HK-2 (cell line): ENCODE measurements at regions not wholly inside any gene's neighbourhood (a gene's known extent, or its start where the extent isn't known, plus 50 kb on each side); places are given as distances from the start of the nearest gene placed in this dataset.
"Not testable (repeated sequence)": the region's sequence is repeated elsewhere in the genome, so short reads cannot be mapped to it uniquely, and the experiment has no call there.

ENCODE experiments used
- DNase-seq: peaks from one replicate; pipeline ENCODE4 v3.0.0-alpha.2; 2018; ENCODE audit not compliant: unreplicated experiment

DNA sequence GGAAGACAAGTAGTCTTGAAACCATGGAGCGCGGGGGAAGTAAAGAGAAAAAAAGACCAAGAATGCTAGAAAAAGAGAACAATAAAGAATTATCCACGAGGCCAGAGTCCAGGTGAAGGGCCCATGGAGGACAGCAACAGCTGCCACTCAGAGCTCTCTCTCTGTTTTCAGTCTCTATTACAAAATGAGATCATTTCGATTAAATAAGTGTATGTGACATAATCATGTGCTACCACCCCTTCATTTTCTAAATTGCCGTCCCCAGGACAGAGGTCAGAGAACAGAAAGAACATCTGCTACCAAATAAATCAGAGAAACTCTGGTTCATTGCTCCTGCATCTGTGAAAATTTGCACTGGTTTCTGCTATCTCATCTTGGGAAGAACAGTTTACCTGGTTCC, 838.7 kb downstream of the RNF144A start:
- no peak for DNase-seq

DNA sequence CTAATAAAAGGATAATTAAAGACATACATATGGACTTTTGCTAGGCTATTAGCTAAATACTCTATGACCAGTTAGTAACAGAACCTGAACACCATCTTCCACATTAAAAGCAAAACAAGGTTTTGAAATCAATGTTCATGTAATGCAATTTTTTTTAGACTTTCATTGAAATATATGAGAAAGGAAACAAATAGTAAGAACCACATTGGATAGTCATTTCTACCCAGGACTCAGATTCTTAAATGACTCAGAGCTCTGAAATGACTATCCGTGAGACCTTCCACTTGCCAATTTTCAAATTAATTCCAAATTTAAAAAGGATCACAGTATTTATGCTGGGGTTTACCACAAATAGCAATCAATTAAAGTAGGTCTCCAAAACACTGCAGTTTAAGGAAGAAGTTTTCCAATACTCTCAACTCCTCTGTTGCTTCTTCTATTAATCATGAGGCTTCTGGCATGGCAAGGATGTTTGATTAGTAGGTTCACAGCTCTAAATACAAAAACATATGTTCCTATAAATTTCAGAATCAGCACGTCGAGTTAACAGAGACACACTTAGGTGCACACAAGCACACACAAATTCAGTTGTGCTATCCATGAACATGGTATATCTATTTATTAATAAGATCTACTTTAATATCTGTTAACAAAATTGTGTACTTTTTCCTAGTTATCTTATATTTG, 841.0 kb downstream of the RNF144A start:
- no peak for DNase-seq

DNA sequence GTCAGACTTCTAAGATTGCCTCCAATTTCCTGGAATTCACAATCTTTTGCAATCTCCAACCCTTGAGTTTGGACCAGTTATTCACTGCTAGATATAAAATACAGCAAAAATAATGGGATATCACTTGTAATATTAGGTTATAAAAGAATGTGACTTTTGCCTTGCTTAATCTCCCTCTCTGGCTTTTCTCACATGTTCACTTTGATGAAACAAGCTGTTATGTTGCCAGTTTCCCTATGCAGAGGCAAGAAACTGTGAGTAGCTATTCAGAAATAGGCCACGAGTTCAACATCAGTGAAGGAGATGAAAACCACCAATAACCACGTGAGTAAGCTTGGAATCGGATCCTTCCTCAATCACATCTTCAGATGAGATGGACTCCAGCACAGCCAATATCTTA, 842.7 kb downstream of the RNF144A start:
- no peak for DNase-seq

DNA sequence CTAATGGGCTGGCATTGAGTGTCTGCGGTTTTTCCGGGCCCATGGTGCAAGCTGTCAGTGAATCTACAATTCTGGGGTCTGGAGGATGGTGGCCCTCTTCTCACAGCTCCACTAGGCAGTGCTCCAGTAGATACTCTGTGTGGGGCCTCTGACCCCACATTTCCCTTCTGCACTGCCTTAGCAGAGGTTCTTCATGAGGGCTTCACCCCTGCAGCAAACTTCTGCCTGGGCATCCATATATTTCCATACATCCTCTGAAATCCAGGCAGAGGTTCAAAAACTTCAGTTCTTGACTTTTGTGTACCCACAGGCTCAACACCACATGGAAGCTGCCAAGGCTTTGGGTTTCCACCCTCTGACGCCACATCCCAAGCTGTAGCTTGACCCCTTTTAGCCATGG, 846.2 kb downstream of the RNF144A start:
- DNase-seq: not testable (repeated sequence)

DNA sequence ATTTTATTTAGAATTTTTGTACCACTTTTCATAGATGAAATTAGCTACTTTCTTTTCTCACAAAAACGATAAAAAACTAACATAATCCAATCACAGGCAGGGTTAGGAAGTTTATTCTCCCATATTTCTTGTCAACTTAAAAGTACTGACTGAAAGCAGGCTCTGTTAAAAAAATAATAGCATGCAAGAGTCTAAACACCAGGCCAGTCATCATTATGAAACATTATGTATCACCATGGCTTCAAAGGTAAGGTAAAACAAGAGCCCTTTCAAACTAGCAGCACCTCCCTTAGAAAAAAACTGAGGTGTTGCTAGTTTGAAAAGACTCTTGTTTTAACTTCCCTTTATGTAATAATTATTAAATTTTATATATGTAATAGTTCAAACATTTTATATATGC, 848.0 kb downstream of the RNF144A start:
- no peak for DNase-seq

DNA sequence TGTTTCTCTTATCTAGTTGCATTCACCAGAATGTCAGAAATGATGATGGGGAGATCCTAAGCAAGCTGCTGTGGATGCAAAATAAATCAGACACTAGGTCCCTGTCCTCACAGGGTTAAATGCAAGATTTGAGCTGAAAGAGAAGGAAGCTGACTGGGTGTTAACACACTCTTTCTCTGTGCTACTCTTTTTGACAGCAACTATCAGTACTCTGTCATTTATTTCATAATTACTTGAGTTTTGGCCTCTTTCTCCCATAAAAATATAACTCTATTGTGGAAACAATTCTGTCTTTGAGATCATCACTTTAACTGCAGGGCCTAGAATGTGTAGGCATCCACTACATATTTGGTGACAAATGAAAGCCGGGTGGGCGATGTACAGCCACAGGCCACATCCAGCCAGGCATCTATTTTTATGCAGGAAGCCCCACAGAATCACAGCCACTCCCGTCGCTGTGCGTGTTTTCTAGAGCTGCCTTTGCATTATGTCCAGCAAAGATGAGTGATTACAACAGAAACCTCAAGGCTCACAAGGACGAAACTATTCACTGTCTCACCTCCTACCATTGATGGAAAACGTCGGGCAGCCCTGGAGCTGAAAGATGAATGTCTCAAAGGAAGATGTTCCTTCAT, 849.0 kb downstream of the RNF144A start:
- DNase-seq: no peak

DNA sequence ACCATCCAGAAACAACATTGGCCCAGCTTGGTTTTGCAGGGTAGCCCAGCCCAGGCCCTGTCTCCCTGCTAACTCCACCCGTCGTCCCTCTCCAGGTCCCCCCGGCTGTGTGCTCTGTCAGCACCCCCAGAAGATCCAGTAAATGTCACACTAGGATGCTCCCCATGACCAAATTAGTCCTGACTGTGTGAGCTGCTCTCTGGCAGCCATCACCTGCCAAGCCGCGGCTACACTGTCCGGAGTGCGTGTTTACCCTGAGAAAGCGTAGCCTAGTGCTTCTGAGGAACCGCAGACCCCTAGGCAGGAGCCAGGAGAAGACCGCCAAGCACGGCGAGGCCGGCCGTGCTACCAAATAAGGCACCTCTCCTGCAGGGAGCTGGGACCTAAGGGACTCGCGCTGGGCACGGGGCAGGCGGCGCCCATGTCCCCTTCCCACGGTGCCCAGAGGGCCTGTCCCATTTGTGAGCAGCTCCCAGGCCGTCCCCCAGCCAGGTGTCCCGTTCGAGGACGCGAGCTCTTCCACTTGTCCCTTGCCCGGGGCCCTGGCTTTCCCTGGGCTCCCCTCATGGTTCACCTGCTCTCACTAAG, 849.9 kb downstream of the RNF144A start:
- no peak for DNase-seq

DNA sequence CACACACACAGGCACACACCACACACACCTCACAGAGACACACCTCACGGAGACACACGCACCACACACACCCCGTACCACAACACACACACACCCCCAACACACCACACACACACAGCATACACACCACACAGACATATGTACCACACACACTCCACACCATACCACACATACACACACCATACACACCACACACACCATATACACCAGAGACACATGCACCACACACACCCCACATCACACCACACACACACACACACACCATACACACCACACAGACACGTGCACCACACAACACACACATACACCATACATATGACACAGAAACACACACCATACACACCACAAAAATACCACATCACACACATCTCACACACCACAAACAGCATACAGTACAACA, 850.7 kb downstream of the RNF144A start:
- DNase-seq: no peak

DNA sequence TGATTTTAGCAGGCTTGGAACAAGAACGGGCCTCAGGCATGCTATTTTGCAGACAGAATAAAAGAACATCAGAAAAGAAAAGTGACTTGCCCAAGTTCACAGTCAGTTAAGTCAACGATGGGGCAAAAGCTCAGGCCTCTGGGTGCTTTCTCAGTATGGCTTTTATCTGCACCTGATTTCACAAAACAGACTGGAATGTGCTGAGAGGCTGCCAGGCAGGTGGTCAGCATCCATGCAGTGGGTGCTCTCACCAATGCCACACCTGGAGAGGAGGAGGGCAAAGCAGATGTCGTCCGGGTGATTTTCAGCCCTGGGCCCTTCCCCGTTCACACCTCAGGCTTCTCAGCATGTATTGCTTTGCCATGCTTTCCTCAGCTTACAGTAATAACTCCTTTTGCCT, 854.6 kb downstream of the RNF144A start:
- DNase-seq: no peak

DNA sequence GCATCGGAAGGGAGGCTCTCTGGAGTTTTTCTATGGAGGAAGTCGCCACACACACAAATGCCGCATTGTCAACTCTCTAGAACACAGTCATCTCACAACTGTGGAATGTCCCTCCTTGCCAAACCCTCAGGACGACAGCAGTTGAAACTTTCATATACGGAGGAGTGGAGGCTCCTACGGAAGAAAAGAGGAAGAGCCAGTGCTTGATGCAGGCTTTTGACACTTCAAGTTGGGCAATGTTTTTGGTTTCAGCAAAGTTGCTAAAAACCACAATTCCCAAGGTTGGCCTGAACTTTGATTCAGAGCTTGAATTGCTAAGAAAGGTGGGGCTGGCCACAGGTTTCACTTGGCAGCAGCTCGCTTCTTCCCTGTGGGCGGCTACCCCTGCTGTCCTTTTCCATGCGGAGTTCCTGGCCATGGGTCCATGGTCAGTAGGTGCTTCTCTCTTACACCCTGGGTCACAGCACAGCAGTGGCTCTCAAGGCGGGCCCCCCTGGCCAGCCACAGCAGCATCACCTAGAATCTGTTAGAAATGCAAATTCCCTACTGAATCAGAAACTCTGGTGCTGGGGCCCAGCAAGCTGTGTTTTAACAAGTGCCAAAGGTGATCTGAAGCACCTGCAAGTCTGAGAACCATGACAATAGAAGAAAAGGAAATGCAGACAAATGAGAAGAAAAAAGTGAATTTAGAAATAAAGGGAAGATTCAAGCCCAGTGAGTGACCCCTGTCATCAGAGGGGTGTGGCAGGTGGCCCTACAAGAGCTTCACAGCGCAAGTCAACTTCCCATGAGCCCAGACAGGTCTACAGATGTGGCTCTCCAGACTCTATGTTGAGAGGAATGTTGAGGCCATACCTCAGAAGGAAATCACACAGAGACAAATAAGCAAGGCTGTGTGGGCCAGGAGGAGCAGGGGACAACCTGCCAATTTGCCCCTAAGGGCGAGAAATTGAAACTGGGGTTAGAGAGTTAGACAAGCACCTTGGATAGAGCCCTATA, 856.4 kb downstream of the RNF144A start:
- DNase-seq: no peak

DNA sequence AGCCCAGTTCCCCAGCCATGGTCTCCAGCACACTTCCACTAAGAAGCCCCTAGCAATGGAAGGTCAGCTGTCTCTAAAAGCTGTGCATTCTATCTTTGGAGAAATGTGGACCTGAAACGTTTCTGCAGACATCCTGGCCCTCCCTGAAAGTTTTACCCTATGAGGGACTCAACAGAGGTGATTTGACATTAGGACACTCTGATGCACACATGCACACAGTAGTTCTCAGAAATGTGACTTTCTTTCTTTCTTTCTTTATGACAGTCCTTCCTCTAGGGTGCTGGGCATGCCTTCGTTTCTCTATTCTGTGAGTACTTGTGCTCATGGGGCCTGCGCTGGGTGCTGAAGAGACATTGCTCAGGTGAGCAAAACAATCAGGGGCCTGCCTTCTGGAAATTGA, 857.3 kb downstream of the RNF144A start:
- no peak for DNase-seq

DNA sequence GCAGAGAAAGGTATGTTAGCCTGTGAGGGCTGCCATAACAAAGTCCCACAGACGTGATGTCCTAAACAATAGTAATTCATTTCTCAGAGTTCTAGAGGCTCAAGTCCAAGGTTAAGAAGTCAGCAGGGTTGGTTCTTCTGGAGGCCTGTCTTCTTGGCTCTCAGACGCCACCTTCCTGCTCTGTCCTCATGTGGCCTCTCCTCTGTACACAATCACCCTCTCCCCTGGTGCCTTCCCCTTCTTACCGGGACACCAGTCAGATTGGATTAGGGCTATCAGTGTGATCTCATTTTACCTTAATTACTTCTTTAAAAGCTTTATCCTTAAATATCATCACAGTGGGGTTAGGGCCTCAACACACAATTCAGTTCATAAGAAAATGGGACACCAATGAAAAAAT, 860.5 kb downstream of the RNF144A start:
- no peak for DNase-seq

DNA sequence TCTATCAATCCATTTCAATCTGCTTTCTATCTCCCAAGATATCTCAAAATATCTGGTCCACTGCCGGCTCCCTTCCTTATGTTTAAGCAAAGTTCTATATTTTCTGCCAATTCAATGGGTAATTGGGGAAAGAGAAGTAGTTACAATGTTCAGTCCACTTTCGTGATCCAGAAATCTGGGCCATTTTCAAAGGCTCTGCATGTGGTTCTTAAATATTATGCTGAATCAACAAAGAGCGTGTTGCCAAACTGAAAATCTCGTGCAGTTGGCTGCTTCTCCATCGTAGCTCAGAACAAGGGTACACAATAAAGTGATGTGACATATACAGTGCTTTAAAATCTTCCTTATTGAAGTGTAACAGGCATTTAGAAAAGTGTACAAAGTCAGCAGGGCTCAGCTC, 863.1 kb downstream of the RNF144A start:
- DNase-seq: no peak

DNA sequence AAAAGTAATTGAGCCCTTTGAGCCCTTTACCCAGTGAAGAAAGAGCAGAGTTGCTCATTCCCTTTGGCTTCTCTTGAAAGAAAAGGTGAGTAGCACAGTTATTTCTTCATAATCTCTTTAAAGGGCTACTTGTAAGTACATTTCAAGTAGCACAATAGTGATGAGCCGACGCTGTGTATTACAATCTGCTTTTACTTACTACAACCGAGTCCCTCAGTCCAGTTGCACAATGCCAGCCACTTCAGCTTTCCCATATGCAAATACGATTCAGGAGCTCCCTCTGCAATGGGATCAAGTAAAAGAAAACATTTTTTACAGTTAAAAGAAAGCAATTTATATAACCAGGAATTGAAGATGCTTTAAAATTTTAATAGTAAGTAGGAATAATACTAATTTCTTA, 868.5 kb downstream of the RNF144A start:
- DNase-seq: no peak

DNA sequence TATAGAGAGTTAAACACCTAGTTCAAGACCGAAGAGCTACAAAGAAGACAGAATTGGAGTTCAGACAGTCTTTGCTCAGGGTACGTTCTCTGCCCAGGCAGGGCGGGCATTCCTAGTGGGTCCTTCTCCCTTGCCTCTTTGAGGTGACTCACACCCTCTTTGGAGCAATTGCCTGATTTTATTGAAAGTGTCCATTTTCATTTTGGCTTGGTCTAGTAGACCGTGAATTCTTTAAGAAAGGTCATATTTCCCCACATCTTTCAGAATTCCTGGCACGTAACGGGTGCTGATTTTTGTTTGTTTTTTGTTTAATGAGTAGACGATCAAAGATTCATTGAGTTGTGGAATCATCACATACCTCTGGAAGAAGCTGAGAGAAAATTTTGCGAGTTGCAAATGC, 871.5 kb downstream of the RNF144A start:
- DNase-seq: no peak

DNA sequence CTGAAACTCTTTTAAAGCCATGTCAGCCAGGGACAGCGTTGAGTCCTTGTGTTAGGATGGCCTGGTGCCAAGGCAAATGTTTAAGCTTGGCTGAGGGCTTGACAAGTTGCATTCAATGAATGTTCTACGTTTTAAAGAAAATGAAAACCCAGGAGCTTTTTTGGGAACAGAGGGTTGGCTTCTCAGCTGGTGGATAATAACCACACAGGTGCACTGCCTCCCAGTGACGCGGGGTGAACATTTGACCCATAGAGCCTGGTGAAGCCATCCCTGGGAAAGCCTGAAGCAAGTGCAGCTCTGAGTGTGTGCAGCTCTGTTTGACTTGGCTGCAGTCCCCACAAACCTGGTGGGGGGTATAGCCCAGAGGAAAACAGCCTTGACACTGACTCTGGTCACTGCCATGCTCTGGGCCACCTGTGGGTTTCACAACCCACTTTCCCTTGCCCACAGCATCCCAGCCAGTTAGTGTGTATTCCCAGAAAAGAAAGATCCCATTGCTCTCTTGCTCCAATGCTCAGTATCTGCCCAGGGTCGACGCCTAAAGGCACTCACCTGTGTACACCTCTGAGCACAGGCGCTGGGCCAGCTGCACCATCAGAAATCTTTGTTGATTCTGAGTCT, 874.9 kb downstream of the RNF144A start:
- DNase-seq: no peak

DNA sequence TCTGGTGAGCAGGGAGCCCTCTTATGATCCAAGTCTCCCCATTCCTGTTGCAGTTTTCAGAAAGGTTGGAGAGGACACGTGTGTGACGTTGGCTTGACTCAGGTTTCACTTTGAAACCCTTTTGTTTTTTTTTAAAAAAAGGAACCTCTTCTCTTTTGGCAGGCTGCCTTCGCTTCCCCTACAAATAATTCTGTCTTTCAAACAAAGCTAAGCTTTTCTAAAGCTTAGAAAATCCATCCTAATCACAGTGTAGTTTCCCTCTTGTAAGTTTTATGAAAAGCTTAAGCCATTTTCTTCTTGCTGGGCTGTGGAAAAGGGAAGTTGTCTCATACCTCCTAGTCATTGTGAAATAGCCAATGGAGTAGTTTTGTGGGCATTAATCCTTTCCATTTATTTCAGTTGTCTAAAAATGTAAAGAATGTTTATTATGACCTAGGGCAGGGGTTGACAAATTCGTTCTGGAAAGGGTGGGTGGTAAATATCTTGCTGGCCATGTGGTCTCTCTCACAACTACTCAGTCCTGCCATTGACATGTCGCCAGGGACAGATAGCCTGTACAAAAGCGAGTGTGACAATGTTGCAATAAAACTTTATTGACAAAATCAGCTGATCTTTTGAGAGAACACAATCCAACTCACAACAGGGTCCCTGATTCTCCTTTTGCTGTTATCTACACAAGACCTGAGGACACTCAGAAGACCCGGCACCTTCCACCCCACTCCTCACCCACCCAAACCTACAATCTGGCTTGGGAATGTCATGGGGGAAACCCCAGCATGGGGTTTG, 878.8 kb downstream of the RNF144A start:
- no peak for DNase-seq

DNA sequence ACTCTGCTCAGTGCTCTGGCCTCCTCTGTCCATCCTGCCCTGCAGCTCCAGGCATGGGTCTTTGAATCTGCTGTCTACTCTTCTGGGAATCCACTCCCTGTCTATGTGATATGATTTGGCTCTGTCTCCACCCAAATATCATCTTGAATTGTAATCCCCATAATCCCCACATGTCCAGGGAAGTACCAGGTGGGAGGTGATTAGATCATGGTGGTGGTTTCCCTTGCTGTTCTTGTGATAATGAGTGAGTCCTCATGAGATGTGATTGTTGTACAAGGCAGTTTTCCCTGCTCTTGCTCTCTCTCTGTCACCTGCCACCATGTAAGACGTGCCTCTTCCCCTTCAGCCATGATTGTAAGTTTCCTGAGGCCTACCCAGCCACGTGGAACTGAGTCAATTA, 881.8 kb upstream of the ID2 start:
- no peak for DNase-seq

DNA sequence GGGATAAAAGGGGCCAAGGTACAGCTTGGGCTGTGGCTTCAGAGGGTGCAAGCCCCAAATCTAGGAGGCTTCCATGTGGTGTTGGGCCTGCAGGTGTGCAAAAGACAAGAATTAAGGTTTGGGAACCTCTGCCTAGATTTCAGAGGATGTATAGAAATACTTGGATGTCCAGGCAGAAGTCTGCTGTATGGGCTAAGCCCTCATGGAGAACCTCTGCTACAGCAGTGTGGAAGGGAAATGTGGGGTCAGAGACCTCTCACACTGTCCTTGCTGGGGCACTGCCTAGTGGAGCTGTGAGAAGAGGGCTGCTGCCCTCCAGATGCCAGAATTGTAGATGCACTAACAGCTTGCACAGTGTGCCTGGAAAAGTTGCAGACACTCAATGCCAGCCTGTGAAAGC, 880.6 kb upstream of the ID2 start:
- DNase-seq: no peak

DNA sequence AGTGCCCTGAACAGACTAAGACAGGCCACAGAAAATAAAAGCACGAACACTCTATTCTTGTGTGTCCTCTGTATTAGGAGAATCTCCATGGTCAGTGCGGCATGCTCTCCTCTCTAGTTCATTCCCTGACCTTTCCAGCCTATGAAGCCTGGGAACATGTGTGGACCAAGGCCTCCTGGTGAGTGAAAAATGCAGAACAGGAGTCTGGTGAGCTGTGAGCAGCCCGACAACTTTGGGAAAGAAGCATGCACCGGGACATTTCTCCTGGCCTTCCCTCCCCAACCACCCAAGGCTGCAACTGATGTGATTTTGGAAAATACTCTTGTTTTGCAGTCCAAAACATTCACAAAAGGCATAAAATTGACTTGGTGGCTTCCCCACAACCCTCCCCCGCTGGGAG, 878.3 kb upstream of the ID2 start:
- DNase-seq: no peak

DNA sequence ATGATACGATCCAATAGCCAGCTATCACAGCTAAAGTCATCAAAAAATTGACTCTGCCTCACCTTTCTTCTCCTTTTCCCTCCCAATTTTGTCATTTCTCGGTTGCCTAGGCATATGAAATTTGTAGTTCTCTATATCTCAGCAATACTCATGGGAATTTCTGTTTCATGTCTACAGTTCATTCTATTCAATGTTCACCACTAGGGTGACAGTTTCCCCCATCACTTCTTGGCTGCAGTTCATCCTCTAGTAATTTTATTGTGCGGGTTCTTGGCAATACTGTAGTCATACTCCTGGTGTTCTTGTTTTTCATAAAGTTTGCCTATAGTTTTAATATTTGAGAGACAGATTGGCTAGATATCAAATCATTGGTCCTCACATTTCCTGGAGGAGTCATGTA, 872.2 kb upstream of the ID2 start:
- no peak for DNase-seq
